Small intestine (tissue), 7 donors: ENCODE measurements at regions not wholly inside any gene's neighbourhood (a gene's known extent, or its start where the extent isn't known, plus 50 kb on each side); places are given as distances from the start of the nearest gene placed in this dataset.
A peak's percentile ranks its signal among the peaks of the same experiment; 100 is the strongest.

Experiments used
- DNase-seq, 2 donors: peaks; one replicate each; pipeline versions ENCODE4 v3.0.0 to v3.0.0-alpha.2; 2013
- FAIRE-seq: peaks from 2 replicates; lab custom pipeline; 2012; peaks lifted over from hg19 to GRCh38; lab: Jason Lieb, UNC
- H3K27ac ChIP-seq, 3 donors: one replicate each; pipeline ENCODE4 v1.5.1; 2013; ENCODE audit warnings: low read length in 2 of 3, mild to moderate bottlenecking in 2 of 3, control low read depth in 1 of 3, inconsistent platforms in 1 of 3, low read depth in 1 of 3, moderate library complexity in 1 of 3
- H3K27me3 ChIP-seq, 3 donors: one replicate each; pipeline ENCODE4 v1.6.1; 2013; ENCODE audit warnings: low read length in 3 of 3, inconsistent platforms in 1 of 3; ENCODE audit not compliant: control insufficient read depth in 3 of 3, insufficient read depth in 3 of 3
- H3K36me3 ChIP-seq, 3 donors: one replicate each; pipeline ENCODE4 v1.6.1; 2013; ENCODE audit warnings: low read length in 3 of 3, inconsistent platforms in 1 of 3, low read depth in 1 of 3, mild to moderate bottlenecking in 1 of 3, moderate library complexity in 1 of 3; ENCODE audit not compliant: control insufficient read depth in 3 of 3, insufficient read depth in 2 of 3
- H3K4me1 ChIP-seq, 3 donors: one replicate each; pipeline ENCODE4 v1.6.1; 2013; ENCODE audit warnings: low read length in 2 of 3, inconsistent platforms in 1 of 3, low read depth in 1 of 3, mild to moderate bottlenecking in 1 of 3, moderate library complexity in 1 of 3; ENCODE audit not compliant: control insufficient read depth in 3 of 3, insufficient read depth in 2 of 3
- H3K4me3 ChIP-seq, 3 donors: one replicate each; pipeline ENCODE4 v1.5.1; 2013; ENCODE audit warnings: low read length in 3 of 3, control low read depth in 1 of 3, inconsistent platforms in 1 of 3, low read depth in 1 of 3, mild to moderate bottlenecking in 1 of 3, moderate library complexity in 1 of 3
- H3K9me3 ChIP-seq, 2 donors: one replicate each; pipeline ENCODE4 v1.6.1; 2013; ENCODE audit warnings: low read depth in 1 of 2, low read length in 1 of 2; ENCODE audit not compliant: control insufficient read depth in 2 of 2, insufficient read depth in 1 of 2
- WGBS, 3 donors: extraction: QIAGEN DNeasy Blood & Tissue Kit; methylation state at CpG; one replicate each; pipeline ENCODE4 v1.1.7; 2013; 5-methylcytosine and 5-hydroxymethylcytosine counted together
- donor health status: healthy with polysubstance abuse.
- donor health status: control.
- donor health status: control.
- donor health status: Bipolar disorder and iron deficiency.
- donor health status: healthy.

GRCh38 chr14:100449225-100449987 is 126.3 kb downstream of the SLC25A47 start:
- FAIRE-seq = no peak
- H3K27ac ChIP-seq = no peak overlapping the region

GRCh38 chr14:100450049-100450448 is 126.9 kb downstream of the SLC25A47 start:
- no peak for FAIRE-seq
- 89 to 93% (median 93%) methylated on average over 2 of the region's 2 CpGs for WGBS, 3 donors
- H3K27ac ChIP-seq = no peak overlapping the region
- H3K4me3 ChIP-seq = no peak overlapping the region
- DNase-seq = no peak
- H3K9me3 ChIP-seq = no peaks in the 10 kb centered on the region
- H3K36me3 ChIP-seq = no peaks in the 10 kb centered on the region
- no peaks in the 10 kb centered on the region for H3K27me3 ChIP-seq
- H3K4me1 ChIP-seq = peaks cover 0 to 7% (median 0%) of the 10 kb centered on the region in 3 donors

More at GRCh38 chr14:100449225-100449987, 126.3 kb downstream of the SLC25A47 start:
- Histone ChIP-seq H3K4me3 (no peak overlapping the region), H3K36me3 (no peaks in the 10 kb centered on the region), H3K9me3 (no peaks in the 10 kb centered on the region), H3K4me1 (peaks cover 0 to 7% (median 0%) of the 10 kb centered on the region in 3 donors), H3K27me3 (no peaks in the 10 kb centered on the region)
- DNase-seq = no peak
- 92 to 95% (median 93%) methylated on average over 14 of the region's 14 CpGs for WGBS, 3 donors

DNA sequence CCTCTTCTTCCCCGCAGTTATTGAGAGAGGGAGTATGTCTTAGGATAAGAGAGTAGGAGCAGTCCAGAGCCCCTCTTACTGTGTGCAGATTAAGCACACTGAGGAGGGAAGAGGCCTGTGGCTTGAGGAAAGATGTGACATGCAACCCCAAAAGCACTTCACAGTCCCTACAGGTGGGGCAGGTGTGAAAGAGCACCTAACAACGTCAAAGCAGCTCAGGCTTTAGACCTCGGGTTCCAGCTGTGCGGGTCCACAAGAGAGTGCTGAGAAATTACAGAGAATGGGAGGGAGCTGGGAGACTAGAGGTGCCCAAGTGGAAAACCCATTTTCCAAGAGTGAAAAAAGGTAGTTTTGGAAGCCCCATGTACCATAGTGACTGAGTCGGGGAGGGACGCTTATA is 127.6 kb downstream of the SLC25A47 start:
- Histone ChIP-seq H3K27ac (no peak overlapping the region), H3K4me1 (peaks cover 0 to 7% (median 0%) of the 10 kb centered on the region in 3 donors), H3K9me3 (no peaks in the 10 kb centered on the region), H3K27me3 (no peaks in the 10 kb centered on the region), H3K36me3 (no peaks in the 10 kb centered on the region), H3K4me3 (no peak overlapping the region)
- FAIRE-seq = no peak
- DNase-seq = no peak
- WGBS, 3 donors = 89 to 94% (median 92%) methylated on average over 6 of the region's 6 CpGs

DNA sequence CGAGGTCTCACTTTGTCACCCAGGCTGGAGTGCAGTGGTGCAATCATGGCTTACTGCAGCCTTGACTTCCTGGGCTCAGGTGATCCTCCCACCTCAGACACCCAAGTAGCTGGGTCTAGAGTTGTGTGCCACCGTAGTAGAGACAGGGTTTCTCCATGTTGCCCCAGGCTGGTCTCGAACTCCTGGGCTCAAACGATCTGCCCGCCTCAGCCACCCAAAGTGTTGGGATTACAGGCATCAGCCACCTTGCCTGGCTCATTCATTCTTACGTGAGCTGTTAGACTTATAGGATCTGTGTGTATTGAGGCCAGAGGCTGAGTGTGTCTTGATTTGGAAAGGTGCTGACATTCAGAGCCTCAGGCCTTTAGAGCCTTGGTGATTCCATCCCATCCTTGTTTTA is 128.1 kb downstream of the SLC25A47 start:
- DNase-seq (peak in 1 of 2 donors; percentile 35), FAIRE-seq (no peak)
- no peaks in the 10 kb centered on the region for H3K36me3 ChIP-seq
- peaks cover 0 to 7% (median 0%) of the 10 kb centered on the region in 3 donors for H3K4me1 ChIP-seq
- H3K4me3 ChIP-seq = no peak overlapping the region
- 90 to 98% (median 93%) methylated on average over 5 to 6 of the region's 6 CpGs for WGBS, 3 donors
- H3K27ac ChIP-seq = peak overlapping the region in 1 of 3 donors; percentile 21
- no peaks in the 10 kb centered on the region for H3K9me3 ChIP-seq
- no peaks in the 10 kb centered on the region for H3K27me3 ChIP-seq

DNA sequence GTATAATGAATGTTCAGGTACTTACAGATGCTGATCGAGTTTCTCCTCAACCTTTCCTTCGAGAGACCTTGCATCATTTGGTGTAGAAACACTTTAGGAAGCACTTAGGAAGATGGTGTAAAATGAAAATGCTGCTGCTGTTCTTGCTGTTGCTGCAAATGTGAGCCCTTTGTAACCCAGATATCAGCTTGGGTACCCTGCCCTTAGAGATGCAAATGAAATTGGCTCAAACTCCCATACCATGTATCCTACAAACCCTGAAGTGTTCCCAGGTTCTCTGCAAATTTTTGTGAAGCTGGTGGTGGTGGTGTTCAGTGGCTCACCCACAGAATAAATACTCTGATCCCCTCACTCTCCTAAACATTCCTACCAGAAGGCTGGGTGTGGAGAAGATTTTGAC is 130.8 kb downstream of the SLC25A47 start:
- H3K9me3 ChIP-seq = no peaks in the 10 kb centered on the region
- 82 to 93% (median 82%) methylated on average over 2 of the region's 2 CpGs for WGBS, 3 donors
- H3K4me1 ChIP-seq = peaks cover 0 to 7% (median 0%) of the 10 kb centered on the region in 3 donors
- H3K4me3 ChIP-seq = no peak overlapping the region
- DNase-seq (no peak), FAIRE-seq (no peak)
- H3K27ac ChIP-seq = no peak overlapping the region
- no peaks in the 10 kb centered on the region for H3K27me3 ChIP-seq
- no peaks in the 10 kb centered on the region for H3K36me3 ChIP-seq

- Histone ChIP-seq H3K4me3 (no peak overlapping the region), H3K9me3 (no peaks in the 10 kb centered on the region), H3K4me1 (peaks cover 0 to 7% (median 0%) of the 10 kb centered on the region in 3 donors), H3K27me3 (no peaks in the 10 kb centered on the region), H3K36me3 (no peaks in the 10 kb centered on the region), H3K27ac (no peak overlapping the region)
- FAIRE-seq = no peak
- WGBS, 3 donors = 21 to 55% (median 41%) methylated on average over 1 of the region's 1 CpG
- DNase-seq = no peak
Measured at GRCh38 chr14:100454437-100454836, 131.3 kb downstream of the SLC25A47 start.

DNA sequence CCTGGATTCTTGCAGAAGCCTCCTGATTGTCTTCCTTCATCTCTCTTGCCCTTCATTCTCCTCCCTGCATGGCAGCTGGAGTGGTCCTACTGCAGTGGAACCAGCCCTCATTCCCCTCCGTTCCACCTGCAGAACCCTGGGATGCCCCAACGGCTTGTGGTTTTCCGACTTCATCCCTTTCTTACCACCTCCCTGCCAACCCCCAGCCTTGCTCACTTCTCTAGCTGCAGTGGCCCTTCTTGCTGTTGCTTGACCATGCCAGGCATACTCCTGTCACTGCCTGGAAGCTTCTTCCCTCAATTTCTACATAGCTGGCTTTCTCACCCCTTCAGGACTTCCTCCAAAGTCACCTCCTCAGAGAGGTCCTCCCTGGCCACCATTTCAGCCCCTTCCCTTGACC is 123.3 kb downstream of the BEGAIN start:
- no peak for FAIRE-seq
- WGBS, 3 donors = 94 to 96% (median 95%) methylated on average over 3 of the region's 3 CpGs

DNA sequence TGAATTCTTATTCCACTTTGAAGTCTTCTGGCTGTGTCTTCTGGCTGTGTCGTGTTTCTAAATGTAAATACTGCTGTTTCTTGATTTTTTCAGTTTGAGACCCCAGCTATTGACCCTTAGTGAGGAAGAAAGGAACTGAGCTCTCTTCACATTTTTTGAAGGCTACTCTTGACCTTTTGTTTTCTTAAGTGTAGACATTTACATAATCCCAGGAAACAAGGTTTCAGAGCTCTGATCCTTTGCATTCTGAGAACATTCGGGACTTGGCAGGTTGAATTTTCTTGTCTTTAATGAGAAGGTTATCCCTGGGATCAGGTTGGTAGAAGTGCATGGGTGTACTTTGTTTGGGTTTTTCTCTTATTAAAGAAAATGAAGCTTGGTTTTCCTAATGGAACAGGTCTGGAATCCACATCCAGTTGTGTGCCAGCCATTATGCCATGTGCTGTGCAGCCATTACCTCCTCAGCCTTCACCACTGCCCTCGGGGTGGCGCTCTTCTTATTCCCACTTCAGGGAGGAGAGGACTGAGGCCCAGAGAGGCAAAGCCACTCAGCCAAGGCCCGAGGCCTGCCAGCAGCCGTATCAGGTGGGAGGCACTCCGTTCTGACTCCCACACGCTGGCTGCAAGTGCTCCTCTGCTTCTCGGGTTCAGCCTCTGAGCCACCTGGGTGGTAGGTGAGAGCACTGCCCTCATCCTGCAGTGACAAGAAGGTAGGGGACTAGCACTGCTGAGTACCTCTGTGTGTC is 120.9 kb downstream of the BEGAIN start:
- Histone ChIP-seq H3K27me3 (no peaks in the 10 kb centered on the region), H3K27ac (no peak overlapping the region), H3K4me3 (no peak overlapping the region), H3K9me3 (no peaks in the 10 kb centered on the region), H3K4me1 (no peaks in the 10 kb centered on the region), H3K36me3 (peaks cover 0 to 25% (median 0%) of the 10 kb centered on the region in 3 donors)
- DNase-seq = no peak
- WGBS, 3 donors = 77 to 84% (median 78%) methylated on average over 9 of the region's 9 CpGs
- no peak for FAIRE-seq

More for the DNA sequence above, 123.3 kb downstream of the BEGAIN start:
- no peaks in the 10 kb centered on the region for H3K4me1 ChIP-seq
- no peaks in the 10 kb centered on the region for H3K9me3 ChIP-seq
- no peak overlapping the region for H3K4me3 ChIP-seq
- DNase-seq = no peak
- H3K27me3 ChIP-seq = no peaks in the 10 kb centered on the region
- H3K27ac ChIP-seq = no peak overlapping the region
- H3K36me3 ChIP-seq = peaks cover 0 to 10% (median 0%) of the 10 kb centered on the region in 3 donors
